Upper lobe of right lung (tissue), 1 donor: ENCODE measurements at regions not wholly inside any gene's neighbourhood (a gene's known extent, or its start where the extent isn't known, plus 50 kb on each side); places are given as distances from the start of the nearest gene placed in this dataset.

Experiments
- ATAC-seq: fragments of 200-7000 bp; cut with Tn5 transposase; one replicate; pipeline ENCODE4 v1.9.1; 2020; ENCODE audit warnings: mild to moderate bottlenecking, moderate library complexity
- DNase-seq: peaks from one replicate; pipeline ENCODE4 v3.0.0-alpha.2; 2020
- H3K27ac ChIP-seq: fragments of 200-600 bp; one replicate; pipeline ENCODE4 v1.8.0; 2022
- H3K27me3 ChIP-seq: fragments of 200-600 bp; one replicate; pipeline ENCODE4 v1.8.0; 2022; ENCODE audit warnings: mild to moderate bottlenecking
- H3K36me3 ChIP-seq: fragments of 200-600 bp; one replicate; pipeline ENCODE4 v1.8.0; 2022
- H3K4me1 ChIP-seq: fragments of 200-600 bp; one replicate; pipeline ENCODE4 v1.8.0; 2022
- H3K4me3 ChIP-seq: fragments of 200-600 bp; one replicate; pipeline ENCODE4 v1.8.0; 2022; ENCODE audit warnings: mild to moderate bottlenecking
- H3K9me3 ChIP-seq: fragments of 200-600 bp; one replicate; pipeline ENCODE4 v1.8.0; 2022
- CTCF ChIP-seq: fragments of 200-600 bp; IDR thresholded peaks from one replicate; pipeline ENCODE4 v1.8.0; 2022; ENCODE audit warnings: antibody characterized with exemption
- intact Hi-C: fragments of 100-400 bp; cut with DNase I; formaldehyde crosslinking; loops from one replicate; pipeline ENCODE4 v1.11.0; 2022
- donor health status: DM: no; HTN: yes; CAD: no; lungs with severe emphysema.

GRCh38 chr10:4708123-4708759 is 117.8 kb upstream of the AKR1E2 start:
- no peak overlapping the region for H3K27ac ChIP-seq
- H3K9me3 ChIP-seq: no peaks in the 10 kb centered on the region
- no peaks in the 10 kb centered on the region for H3K27me3 ChIP-seq
- TF ChIP-seq CTCF: peak; percentile 10
- H3K36me3 ChIP-seq: no peaks in the 10 kb centered on the region
- intact Hi-C loops: no loop called here
- H3K4me1 ChIP-seq: peaks cover 3% of the 10 kb centered on the region
- ATAC-seq (no peak), DNase-seq (no peak)
- no peak overlapping the region for H3K4me3 ChIP-seq

GRCh38 chr10:4707221-4707620 is 118.8 kb upstream of the AKR1E2 start:
- no peak for TF ChIP-seq CTCF
- DNase-seq (no peak), ATAC-seq (no peak)
- intact Hi-C loops: no loop called here
- H3K36me3 ChIP-seq: no peaks in the 10 kb centered on the region
- H3K27me3 ChIP-seq: no peaks in the 10 kb centered on the region
- peaks cover 3% of the 10 kb centered on the region for H3K4me1 ChIP-seq
- H3K4me3 ChIP-seq: no peak overlapping the region
- H3K9me3 ChIP-seq: no peaks in the 10 kb centered on the region
- no peak overlapping the region for H3K27ac ChIP-seq

GRCh38 chr10:4704034-4704545 is 121.9 kb upstream of the AKR1E2 start:
- no peak overlapping the region for H3K4me3 ChIP-seq
- H3K4me1 ChIP-seq: peaks cover 3% of the 10 kb centered on the region
- DNase-seq (no peak), ATAC-seq (peak; percentile 85)
- no peaks in the 10 kb centered on the region for H3K36me3 ChIP-seq
- H3K27ac ChIP-seq: peak overlapping the region; percentile 1
- intact Hi-C loops: no loop called here
- TF ChIP-seq CTCF: no peak
- no peaks in the 10 kb centered on the region for H3K9me3 ChIP-seq
- no peaks in the 10 kb centered on the region for H3K27me3 ChIP-seq

- H3K4me1 ChIP-seq: peaks cover 3% of the 10 kb centered on the region
- no peak for DNase-seq
- no peak for ATAC-seq
- H3K36me3 ChIP-seq: no peaks in the 10 kb centered on the region
- H3K9me3 ChIP-seq: no peaks in the 10 kb centered on the region
- no peak overlapping the region for H3K4me3 ChIP-seq
- intact Hi-C loops: no loop called here
- TF ChIP-seq CTCF: no peak
- no peak overlapping the region for H3K27ac ChIP-seq
- no peaks in the 10 kb centered on the region for H3K27me3 ChIP-seq
These were observed 125.0 kb upstream of the AKR1E2 start for GRCh38 chr10:4701016-4701415.

GRCh38 chr10:4699950-4700730 is 125.9 kb upstream of the AKR1E2 start:
- H3K27me3 ChIP-seq: no peaks in the 10 kb centered on the region
- no peak for TF ChIP-seq CTCF
- H3K4me3 ChIP-seq: no peak overlapping the region
- no peaks in the 10 kb centered on the region for H3K36me3 ChIP-seq
- H3K27ac ChIP-seq: no peak overlapping the region
- intact Hi-C loops: no loop called here
- no peak for ATAC-seq
- peaks cover 3% of the 10 kb centered on the region for H3K4me1 ChIP-seq
- no peak for DNase-seq
- no peaks in the 10 kb centered on the region for H3K9me3 ChIP-seq
